IPS-18c (cell line): ENCODE measurements at regions not wholly inside any gene's neighbourhood (a gene's known extent, or its start where the extent isn't known, plus 50 kb on each side); places are given as distances from the start of the nearest gene placed in this dataset.

Experiments used
- H3K4me3 ChIP-seq: 2 replicates; pipeline ENCODE4 v1.7.0; 2013; ENCODE audit warnings: low read depth, mild to moderate bottlenecking, low read length, moderate library complexity; ENCODE audit not compliant: insufficient read depth
- H3K9me3 ChIP-seq: one replicate; pipeline ENCODE4 v1.6.1; 2013; ENCODE audit warnings: mild to moderate bottlenecking, low read length, moderate library complexity; ENCODE audit not compliant: control insufficient read depth, insufficient read depth

GRCh38 chr12:132402831-132403416, 73.5 kb upstream of the GALNT9 start:
- no peaks in the 10 kb centered on the region for H3K9me3 ChIP-seq
- no peak overlapping the region for H3K4me3 ChIP-seq

DNA sequence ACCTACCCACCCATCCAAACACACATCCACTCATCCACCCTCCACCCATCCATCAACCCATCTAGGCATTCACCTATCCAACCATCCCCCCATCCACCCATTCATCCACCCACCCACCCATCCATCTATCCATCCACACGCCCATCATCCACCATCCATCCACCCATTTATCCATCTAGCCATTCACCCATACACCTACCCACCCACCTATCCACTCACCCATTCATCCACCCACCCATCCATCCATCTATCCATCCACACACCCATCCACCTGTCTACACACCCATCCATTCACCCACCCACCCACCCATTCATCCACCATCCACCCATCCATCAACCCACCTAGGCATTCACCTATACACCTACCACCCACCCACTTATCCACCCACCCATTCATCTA, 72.6 kb upstream of the GALNT9 start:
- Histone ChIP-seq H3K9me3 (no peaks in the 10 kb centered on the region), H3K4me3 (no peak overlapping the region)

DNA sequence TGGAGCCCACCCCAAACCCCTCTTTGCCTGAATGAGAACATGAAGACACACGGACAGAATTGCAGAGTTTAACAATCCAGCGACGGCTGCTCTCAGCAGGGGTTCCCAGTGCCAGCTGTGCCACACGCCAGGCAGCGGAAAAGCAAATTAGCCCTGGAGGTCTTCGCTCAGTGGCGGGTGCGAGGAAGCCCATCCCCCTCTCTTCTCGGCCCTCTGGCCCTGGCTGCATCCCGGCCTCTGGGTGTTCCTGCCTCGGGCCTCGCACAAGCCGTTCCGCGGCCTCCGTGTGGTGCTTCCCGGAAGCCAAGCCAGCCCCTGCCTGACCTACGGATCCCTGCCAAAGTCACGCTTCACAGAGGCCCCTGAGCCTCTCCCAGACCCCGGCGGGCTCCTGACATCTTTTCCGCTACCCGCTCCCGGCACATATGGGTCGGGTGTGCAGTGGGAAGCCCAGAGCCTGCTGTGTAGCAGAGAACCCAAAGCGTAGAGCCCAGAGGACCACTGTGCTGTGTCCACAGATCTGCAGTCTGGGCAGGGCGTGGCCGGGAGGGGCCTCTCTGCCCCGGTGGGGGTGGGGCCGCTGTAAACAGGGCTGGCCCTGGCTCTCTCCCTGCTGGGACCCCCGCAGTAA, 70.7 kb upstream of the GALNT9 start:
- H3K4me3 ChIP-seq = no peak overlapping the region
- no peaks in the 10 kb centered on the region for H3K9me3 ChIP-seq

DNA sequence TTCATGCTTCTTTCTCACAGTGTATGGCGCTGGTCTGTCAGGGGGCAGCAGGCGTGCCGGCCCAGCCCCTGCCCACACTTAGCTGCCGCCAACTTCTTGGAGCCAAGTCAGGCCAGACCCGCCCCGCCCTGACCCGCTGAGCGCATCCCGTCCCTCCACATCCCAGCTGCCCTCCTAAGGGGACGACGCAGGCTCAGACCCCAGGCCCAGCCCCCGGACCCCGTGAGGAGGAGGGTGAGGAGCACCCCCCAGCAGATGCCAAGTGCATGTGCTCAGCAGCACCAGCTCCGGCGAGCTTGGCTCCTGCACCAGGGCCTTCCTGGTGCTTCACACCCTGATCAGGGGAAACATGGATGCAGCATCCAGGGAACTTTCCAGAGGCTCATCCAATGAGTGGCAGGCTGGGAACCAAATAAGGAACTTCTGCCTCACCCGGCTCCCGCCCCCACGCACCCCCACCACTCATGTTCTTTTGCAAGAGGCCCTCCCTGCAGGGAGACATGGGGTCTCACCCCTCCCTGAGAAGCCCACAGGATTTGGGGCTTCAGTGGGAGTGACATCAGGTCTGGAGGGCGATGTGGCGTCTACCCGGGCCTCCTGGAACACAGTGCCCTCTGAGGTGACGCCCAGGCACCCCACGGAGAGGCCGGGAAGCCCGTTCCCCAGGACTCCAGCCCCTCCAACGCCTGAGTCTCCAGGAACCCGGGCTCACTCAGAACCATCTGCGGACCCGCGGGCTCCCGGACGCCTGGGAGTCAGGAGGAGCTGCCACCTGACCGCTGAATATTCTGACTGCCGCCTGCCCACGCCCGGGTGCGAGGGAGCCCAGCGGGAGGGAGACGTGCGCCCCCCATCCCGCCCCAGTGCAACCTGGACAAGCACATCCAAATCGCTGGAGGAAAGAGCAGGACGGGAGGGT, 70.0 kb upstream of the GALNT9 start:
- no peak overlapping the region for H3K4me3 ChIP-seq
- H3K9me3 ChIP-seq = no peaks in the 10 kb centered on the region

- no peaks in the 10 kb centered on the region for H3K9me3 ChIP-seq
- H3K4me3 ChIP-seq = no peak overlapping the region
Observed at GRCh38 chr12:132398386-132398991, 69.1 kb upstream of the GALNT9 start.

DNA sequence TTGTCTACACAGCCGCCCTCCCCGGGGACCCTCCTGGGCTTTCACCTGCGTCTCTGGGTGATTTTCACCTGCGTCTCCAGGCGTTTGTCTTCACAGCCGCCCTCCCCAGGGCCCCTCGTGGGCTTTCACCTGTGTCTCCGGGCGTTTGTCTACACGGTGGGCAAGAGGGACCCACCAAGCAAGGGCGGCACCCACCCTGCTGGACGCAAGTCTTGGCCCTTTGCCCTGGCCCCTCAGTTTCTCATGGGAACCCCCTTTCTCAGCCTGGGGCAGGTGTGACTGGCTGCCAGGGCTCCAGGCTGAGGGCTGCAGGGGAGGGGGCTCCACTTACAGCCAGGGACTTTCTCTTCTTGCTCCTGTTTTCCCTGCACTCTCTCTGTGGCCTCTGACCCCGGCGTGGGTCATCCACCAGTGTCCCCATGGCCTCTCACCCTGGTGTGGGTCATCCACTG, 68.6 kb upstream of the GALNT9 start:
- H3K4me3 ChIP-seq = no peak overlapping the region
- H3K9me3 ChIP-seq = no peaks in the 10 kb centered on the region

DNA sequence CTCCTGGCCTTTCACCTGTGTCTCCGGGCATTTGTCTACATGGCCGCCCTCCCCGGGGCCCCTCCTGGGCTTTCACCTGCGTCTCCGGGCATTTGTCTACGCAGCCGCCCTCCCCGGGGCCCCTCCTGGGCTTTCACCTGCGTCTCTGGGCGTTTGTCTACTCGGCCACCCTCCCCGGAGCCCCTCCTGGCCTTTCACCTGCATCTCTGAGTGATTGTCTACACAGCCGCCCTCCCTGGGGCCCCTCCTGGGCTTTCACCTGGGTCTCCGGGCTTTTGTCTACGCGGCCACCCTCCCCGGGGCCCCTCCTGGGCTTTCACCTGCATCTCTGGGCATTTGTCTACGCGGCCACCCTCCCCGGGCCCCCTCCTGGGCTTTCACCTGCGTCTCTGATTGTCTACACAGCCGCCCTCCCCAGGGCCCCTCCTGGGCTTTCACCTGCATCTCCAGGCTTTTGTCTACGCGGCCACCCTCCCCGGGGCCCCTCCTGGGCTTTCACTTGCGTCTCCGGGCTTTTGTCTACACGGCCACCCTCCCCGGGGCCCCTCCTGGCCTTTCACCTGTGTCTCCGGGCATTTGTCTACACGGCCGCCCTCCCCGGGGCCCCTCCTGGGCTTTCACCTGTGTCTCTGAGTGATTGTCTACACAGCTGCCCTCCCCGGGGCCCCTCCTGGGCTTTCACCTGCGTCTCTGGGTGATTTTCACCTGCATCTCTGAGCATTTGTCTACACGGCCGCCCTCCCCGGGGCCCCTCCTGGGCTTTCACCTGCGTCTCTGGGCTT, 68.0 kb upstream of the GALNT9 start:
- H3K4me3 ChIP-seq = no peak overlapping the region
- H3K9me3 ChIP-seq = no peaks in the 10 kb centered on the region

DNA sequence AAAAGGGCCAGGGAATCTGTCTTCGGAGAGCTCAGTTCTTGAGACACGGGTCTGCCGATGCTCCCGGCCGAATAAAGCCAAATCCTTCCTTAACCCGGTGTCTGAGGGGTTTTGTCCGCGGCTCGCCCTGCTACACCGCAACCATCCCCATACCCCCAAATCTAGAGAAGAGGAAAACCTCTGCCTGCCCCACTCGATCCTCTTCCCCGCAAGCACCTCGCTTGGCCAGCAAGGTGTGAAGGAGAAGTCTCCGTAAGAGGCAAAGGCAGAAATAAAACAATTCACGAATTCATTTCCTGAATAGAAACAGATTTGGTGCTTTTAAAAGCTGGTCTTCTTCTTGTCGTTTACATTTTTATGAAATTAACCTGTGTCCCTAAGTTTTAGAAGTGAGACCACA, 67.3 kb upstream of the GALNT9 start:
- Histone ChIP-seq H3K4me3 (no peak overlapping the region), H3K9me3 (no peaks in the 10 kb centered on the region)

DNA sequence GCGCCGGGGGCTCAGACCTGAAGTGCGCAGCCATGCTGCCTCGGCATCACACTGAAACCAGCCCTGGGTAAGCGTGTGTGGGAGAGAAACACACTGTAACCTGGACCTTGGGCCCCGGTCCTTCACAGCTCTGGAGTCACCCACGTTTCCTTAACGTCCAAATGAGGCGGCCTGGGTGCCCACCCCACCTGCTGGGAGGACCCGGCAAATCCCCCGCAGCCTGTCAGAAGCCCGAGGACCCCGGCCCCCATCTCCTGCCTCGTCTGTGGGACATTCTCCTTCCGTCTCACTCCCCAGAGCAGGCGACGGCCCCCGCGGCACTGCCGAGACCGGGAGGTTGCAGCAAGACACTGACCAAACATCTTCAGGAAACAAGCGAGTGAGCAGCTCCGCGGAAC, 66.5 kb upstream of the GALNT9 start:
- H3K9me3 ChIP-seq = no peaks in the 10 kb centered on the region
- no peak overlapping the region for H3K4me3 ChIP-seq

DNA sequence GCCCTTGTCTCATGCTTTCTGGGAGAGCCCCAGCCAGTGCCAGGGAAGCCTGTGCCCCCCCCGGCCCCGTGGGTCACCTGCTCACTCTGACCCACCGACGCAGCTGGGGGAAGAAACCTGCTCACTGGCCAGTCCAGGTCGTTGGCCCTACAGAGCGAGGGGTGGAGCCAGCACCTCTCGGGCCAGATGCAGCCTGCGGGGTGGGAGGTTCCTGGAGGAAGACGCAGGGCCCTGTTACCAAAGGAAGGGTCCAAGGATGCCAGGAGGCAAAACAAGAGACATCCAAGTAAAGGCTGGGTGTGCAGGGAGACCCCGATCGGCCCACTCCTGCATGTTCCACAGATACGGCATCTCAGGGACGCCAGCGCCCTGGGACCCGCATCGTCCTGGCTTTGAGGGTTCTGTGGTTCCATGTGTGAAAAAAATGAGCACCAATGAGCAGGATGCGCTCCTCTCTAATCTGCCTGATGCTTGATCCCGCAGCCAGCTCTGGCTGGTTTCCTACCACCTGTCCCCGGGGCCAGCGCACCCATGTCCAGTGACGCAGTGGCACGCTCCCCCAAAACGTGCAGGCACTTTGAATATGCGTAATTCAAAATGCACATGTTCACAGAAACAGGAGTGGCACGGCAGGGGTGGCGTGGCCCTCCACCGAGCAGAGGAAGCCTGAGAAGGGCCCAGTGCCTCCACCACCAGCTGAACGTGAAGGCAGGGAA, 66.0 kb upstream of the GALNT9 start:
- H3K9me3 ChIP-seq = no peaks in the 10 kb centered on the region

GRCh38 chr12:132393991-132394949, 64.9 kb upstream of the GALNT9 start:
- Histone ChIP-seq H3K9me3 (no peaks in the 10 kb centered on the region), H3K4me3 (no peak overlapping the region)

More for the DNA sequence above, 66.0 kb upstream of the GALNT9 start:
- H3K4me3 ChIP-seq = no peak overlapping the region

DNA sequence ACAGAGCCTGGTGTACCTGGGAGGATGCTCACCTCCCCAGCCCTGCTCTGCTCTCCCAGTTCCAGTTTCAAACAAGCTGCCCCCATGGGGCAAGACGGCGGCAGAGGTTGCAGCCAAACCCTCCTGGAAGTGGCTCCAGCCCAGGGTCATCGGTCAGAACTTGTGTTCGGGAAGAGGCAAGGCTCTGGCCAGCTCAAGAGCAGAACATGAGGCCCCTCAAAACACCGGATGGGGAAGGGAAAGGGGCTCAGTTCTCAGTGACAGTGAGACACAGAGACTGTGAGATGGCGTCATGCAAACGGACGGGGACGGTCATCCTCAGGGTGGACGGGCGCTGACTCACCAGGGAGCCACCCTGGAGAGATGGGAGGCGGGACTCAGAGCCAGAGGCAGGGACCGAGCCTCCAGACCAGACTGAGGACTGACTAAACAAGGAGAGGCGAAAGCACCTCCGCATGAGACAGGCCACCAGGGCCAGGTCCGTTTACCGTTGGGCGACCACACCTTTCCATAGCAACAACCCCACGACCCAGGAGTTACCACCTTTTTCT, 63.9 kb upstream of the GALNT9 start:
- Histone ChIP-seq H3K9me3 (no peaks in the 10 kb centered on the region), H3K4me3 (no peak overlapping the region)

DNA sequence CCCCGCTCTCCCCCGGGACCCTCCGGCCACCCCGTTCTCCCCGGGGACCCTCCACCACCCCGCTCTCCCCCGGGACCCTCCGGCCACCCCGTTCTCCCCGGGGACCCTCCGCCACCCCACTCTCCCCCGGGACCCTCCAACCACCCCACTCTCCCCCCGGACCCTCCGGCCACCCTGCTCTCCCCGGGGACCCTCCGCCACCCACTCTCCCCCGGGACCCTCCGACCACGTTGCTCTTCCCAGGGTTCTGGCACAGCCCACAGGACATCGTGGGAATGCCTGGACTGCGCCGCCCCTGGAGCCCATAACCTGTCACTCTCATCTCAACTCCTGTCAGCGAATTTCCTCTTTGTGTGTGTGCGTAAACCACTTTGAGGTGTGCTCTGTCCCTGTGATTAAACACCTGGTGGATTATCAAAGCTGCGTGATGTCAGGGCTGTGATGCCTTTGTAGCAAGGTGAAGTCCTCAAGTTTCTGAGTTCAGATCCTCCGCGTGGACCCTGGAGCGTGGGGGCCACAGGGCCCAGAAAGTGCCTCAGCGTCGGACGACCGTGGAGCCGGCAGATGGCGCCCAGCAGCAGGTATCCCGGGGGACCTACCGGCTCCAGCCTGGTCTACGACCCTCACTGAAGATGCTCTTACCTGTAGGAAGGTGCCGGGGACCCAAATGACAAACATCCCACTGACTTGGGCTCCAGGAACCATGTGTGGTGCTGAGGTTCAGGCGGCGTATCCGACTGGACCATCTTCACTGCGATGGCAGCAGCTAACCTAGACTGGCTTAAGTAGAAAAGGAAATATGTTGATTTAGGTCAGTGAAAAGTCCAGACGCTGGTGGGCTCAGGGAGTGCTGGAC, 63.2 kb upstream of the GALNT9 start:
- H3K9me3 ChIP-seq = no peaks in the 10 kb centered on the region
- no peak overlapping the region for H3K4me3 ChIP-seq

GRCh38 chr12:132391326-132392041, 62.1 kb upstream of the GALNT9 start:
- no peaks in the 10 kb centered on the region for H3K9me3 ChIP-seq
- H3K4me3 ChIP-seq = no peak overlapping the region
